B cell (primary cell): ENCODE measurements at regions not wholly inside any gene's neighbourhood (a gene's known extent, or its start where the extent isn't known, plus 50 kb on each side); places are given as distances from the start of the nearest gene placed in this dataset.
"Not testable (repeated sequence)": the region's sequence is repeated elsewhere in the genome, so short reads cannot be mapped to it uniquely, and the experiment has no call there.

Experiments used
- ATAC-seq: fragments of 200-7000 bp; cut with Tn5 transposase; one replicate; pipeline ENCODE4 v1.10.0; 2021; ENCODE audit warnings: low read depth, mild to moderate bottlenecking, moderate number of reproducible peaks, moderate library complexity
- CTCF ChIA-PET: fragments of 350-600 bp; sonication (Branson Sonifier 250); formaldehyde crosslinking; loops from one replicate; lab custom pipeline; 2021; ENCODE audit warnings: antibody characterized with exemption, inconsistent platforms; lab: Charles Lee
- POLR2A ChIA-PET: fragments of 350-600 bp; sonication (Branson Sonifier 250); formaldehyde crosslinking; loops from one replicate; lab custom pipeline; 2021; ENCODE audit warnings: antibody characterized with exemption; lab: Charles Lee
- DNase-seq: peaks from one replicate; pipeline ENCODE4 v3.0.0; 2013
- H2AFZ ChIP-seq: 2 replicates; pipeline ENCODE4 v1.6.1; 2012; ENCODE audit warnings: mild to moderate bottlenecking, low read depth, low read length; ENCODE audit not compliant: insufficient read depth, poor library complexity, severe bottlenecking
- H3K27ac ChIP-seq, 2 donors: 1 replicate in 1 of 2; 2 replicates in 1 of 2; pipeline ENCODE4 v1.5.1; 2012 to 2013; ENCODE audit warnings: low read length in 2 of 2, mild to moderate bottlenecking in 2 of 2, moderate library complexity in 1 of 2
- H3K27me3 ChIP-seq, 4 experiments: fragments of 200-600 bp in 1 of 4; sonication (generic) in 1 of 4; replicated peaks in 1 of 4; 1 replicate in 2 of 4; 2 replicates in 2 of 4; pipeline versions ENCODE4 v1.6.1 to v1.7.0; 2013 to 2016; ENCODE audit warnings: low read length in 3 of 4, mild to moderate bottlenecking in 2 of 4, mixed read lengths in 1 of 4, moderate library complexity in 1 of 4; ENCODE audit not compliant: insufficient read depth in 4 of 4, control insufficient read depth in 3 of 4; ENCODE audit errors: control extremely low read depth in 1 of 4
- H3K36me3 ChIP-seq, 2 experiments: replicated peaks in 1 of 2; 1 replicate in 1 of 2; 2 replicates in 1 of 2; pipeline versions ENCODE4 v1.6.1 to v1.7.1; 2013; ENCODE audit warnings: low read length in 1 of 2; ENCODE audit not compliant: insufficient read depth in 2 of 2, control insufficient read depth in 1 of 2; ENCODE audit errors: control extremely low read depth in 1 of 2, extremely low read depth in 1 of 2
- H3K4me1 ChIP-seq, 2 donors: fragments of 200-600 bp in 1 of 2; sonication (generic) in 1 of 2; 1 replicate in 1 of 2; 2 replicates in 1 of 2; pipeline versions ENCODE4 v1.5.1 to v1.6.1; 2013 to 2017; ENCODE audit warnings: low read length in 2 of 2; ENCODE audit not compliant: control insufficient read depth in 2 of 2, insufficient read depth in 2 of 2
- H3K4me2 ChIP-seq: replicated peaks from 2 replicates; pipeline ENCODE3; 2012; ENCODE audit warnings: mild to moderate bottlenecking, low read depth, low read length; ENCODE audit not compliant: poor library complexity, severe bottlenecking
- H3K4me3 ChIP-seq, 5 experiments: fragments of 200-600 bp in 1 of 5; sonication (generic) in 1 of 5; 1 replicate in 3 of 5; 2 replicates in 2 of 5; pipeline versions ENCODE4 v1.5.1 to v1.7.0; 2011 to 2016; ENCODE audit warnings: low read length in 4 of 5, mild to moderate bottlenecking in 4 of 5, low read depth in 2 of 5, control low read depth in 1 of 5, moderate library complexity in 1 of 5; ENCODE audit not compliant: insufficient read depth in 1 of 5; ENCODE audit errors: control extremely low read depth in 1 of 5, extremely low read depth in 1 of 5
- H3K79me2 ChIP-seq: fragments of 200-600 bp; sonication (generic); one replicate; pipeline ENCODE4 v1.6.0; 2016; ENCODE audit warnings: low read length; ENCODE audit not compliant: control insufficient read depth, insufficient read depth
- H3K9ac ChIP-seq: fragments of 200-600 bp; sonication (generic); 2 replicates; pipeline ENCODE4 v1.6.1; 2017; ENCODE audit warnings: mild to moderate bottlenecking, low read length, moderate library complexity
- H3K9me3 ChIP-seq, 3 donors: one replicate each; pipeline versions ENCODE4 v1.6.1 to v1.7.1; 2013; ENCODE audit warnings: low read length in 2 of 3; ENCODE audit not compliant: control insufficient read depth in 2 of 3, insufficient read depth in 1 of 3; ENCODE audit errors: control extremely low read depth in 1 of 3
- H4K20me1 ChIP-seq: 2 replicates; pipeline ENCODE4 v1.6.0; 2012; ENCODE audit warnings: mild to moderate bottlenecking, low read length; ENCODE audit not compliant: insufficient read depth, control insufficient read depth, poor library complexity, severe bottlenecking
- H3K27ac Mint-ChIP-seq: one replicate; pipeline ENCODE4 v1.8.0; 2021; ENCODE audit warnings: mixed read lengths
- H3K27me3 Mint-ChIP-seq: one replicate; pipeline ENCODE4 v1.8.0; 2021; ENCODE audit warnings: mixed read lengths
- H3K4me1 Mint-ChIP-seq: one replicate; pipeline ENCODE4 v1.8.0; 2021; ENCODE audit warnings: mixed read lengths
- H3K4me3 Mint-ChIP-seq: one replicate; pipeline ENCODE4 v1.8.0; 2021; ENCODE audit warnings: mixed read lengths
- H3K9me3 Mint-ChIP-seq: one replicate; pipeline ENCODE4 v1.8.0; 2022; ENCODE audit warnings: mixed read lengths; ENCODE audit not compliant: insufficient read depth
- EZH2 ChIP-seq: IDR thresholded peaks from 2 replicates; pipeline ENCODE4 v1.6.1; 2012; ENCODE audit warnings: borderline replicate concordance, low read depth, mild to moderate bottlenecking, moderate library complexity, low read length; ENCODE audit not compliant: insufficient read depth, poor library complexity, severe bottlenecking
- WGBS: methylation state at CpG from one replicate; pipeline ENCODE4 v1.1.5; 2013; ENCODE audit warnings: missing lambda C conversion rate; ENCODE audit not compliant: insufficient coverage; 5-methylcytosine and 5-hydroxymethylcytosine counted together
- intact Hi-C: fragments of 100-400 bp; cut with micrococcal nuclease; formaldehyde crosslinking; loops from one replicate; pipeline ENCODE4 v1.10.0; 2022
- TF ChIP-seq, protein P1 (sequence below): fragments of 200-600 bp; IDR thresholded peaks from one replicate; pipeline ENCODE4 v1.8.0; 2022; ENCODE audit warnings: antibody characterized with exemption, mild to moderate bottlenecking

GRCh38 chr6:141388666-141389065, 744.1 kb upstream of the GJE1 start:
- intact Hi-C loops: no loop called here
- Histone ChIP-seq H2AFZ (no peak overlapping the region), H4K20me1 (no peaks in the 10 kb centered on the region), H3K4me2 (no peak overlapping the region), H3K9me3 (no peaks in the 10 kb centered on the region), H3K27ac (no peak overlapping the region), H3K4me3 (no peak overlapping the region), H3K4me1 (no peaks in the 10 kb centered on the region), H3K79me2 (no peaks in the 10 kb centered on the region), H3K36me3 (no peaks in the 10 kb centered on the region), H3K9ac (no peak overlapping the region), H3K27me3 (no peaks in the 10 kb centered on the region)
- TF ChIP-seq, protein P1, sequence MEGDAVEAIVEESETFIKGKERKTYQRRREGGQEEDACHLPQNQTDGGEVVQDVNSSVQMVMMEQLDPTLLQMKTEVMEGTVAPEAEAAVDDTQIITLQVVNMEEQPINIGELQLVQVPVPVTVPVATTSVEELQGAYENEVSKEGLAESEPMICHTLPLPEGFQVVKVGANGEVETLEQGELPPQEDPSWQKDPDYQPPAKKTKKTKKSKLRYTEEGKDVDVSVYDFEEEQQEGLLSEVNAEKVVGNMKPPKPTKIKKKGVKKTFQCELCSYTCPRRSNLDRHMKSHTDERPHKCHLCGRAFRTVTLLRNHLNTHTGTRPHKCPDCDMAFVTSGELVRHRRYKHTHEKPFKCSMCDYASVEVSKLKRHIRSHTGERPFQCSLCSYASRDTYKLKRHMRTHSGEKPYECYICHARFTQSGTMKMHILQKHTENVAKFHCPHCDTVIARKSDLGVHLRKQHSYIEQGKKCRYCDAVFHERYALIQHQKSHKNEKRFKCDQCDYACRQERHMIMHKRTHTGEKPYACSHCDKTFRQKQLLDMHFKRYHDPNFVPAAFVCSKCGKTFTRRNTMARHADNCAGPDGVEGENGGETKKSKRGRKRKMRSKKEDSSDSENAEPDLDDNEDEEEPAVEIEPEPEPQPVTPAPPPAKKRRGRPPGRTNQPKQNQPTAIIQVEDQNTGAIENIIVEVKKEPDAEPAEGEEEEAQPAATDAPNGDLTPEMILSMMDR: no peak
- TF ChIP-seq EZH2: no peak
- ATAC-seq (no peak), DNase-seq (no peak)
- H3K27me3 Mint-ChIP-seq: peaks cover 3% of the 10 kb centered on the region
- H3K9me3 Mint-ChIP-seq: no peaks in the 10 kb centered on the region
- CTCF ChIA-PET: no interaction called here
- no peak overlapping the region for H3K27ac Mint-ChIP-seq
- peaks cover 4% of the 10 kb centered on the region for H3K4me1 Mint-ChIP-seq
- WGBS: 88% methylated on average over 2 of the region's 3 CpGs
- POLR2A ChIA-PET: no interaction called here
- no peak overlapping the region for H3K4me3 Mint-ChIP-seq

DNA sequence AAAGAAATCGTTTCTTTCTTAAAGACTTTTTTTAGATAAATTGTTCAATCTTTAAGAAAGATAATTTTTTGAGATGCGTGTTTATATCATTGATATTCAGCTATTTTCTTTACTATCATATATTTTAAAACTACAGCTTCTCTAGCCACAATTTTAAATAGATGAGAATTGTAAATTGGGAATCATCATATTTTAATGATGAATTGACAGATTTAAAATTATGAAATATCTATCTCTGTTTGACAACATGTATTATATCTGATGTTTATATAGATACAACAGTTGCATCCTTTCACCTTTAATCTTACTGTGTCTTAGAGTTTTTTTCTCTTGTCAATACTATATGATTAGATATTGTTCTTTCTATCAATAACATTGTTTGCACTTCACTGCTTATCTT, 762.3 kb upstream of the GJE1 start:
- no peak overlapping the region for H2AFZ ChIP-seq
- ChIA-PET CTCF (no interaction called here), POLR2A (no interaction called here)
- Mint-ChIP-seq H3K27me3 (peaks cover 4% of the 10 kb centered on the region), H3K4me3 (no peak overlapping the region), H3K9me3 (peaks cover 2% of the 10 kb centered on the region), H3K4me1 (no peaks in the 10 kb centered on the region), H3K27ac (no peak overlapping the region)
- ATAC-seq (no peak), DNase-seq (no peak)
- no peaks in the 10 kb centered on the region for H3K4me1 ChIP-seq
- H3K4me3 ChIP-seq: no peak overlapping the region
- H3K4me2 ChIP-seq: no peak overlapping the region
- peaks cover 0 to 4% (median 0%) of the 10 kb centered on the region in 4 experiments for H3K27me3 ChIP-seq
- WGBS: no CpG with 5 or more reads among the region's 2 CpGs
- no peaks in the 10 kb centered on the region for H3K79me2 ChIP-seq
- no peak overlapping the region for H3K27ac ChIP-seq
- no peak for TF ChIP-seq EZH2
- TF ChIP-seq, protein P1: no peak
- no peaks in the 10 kb centered on the region for H3K36me3 ChIP-seq
- no peaks in the 10 kb centered on the region for H4K20me1 ChIP-seq
- intact Hi-C loops: no loop called here
- no peaks in the 10 kb centered on the region for H3K9me3 ChIP-seq
- H3K9ac ChIP-seq: no peak overlapping the region

DNA sequence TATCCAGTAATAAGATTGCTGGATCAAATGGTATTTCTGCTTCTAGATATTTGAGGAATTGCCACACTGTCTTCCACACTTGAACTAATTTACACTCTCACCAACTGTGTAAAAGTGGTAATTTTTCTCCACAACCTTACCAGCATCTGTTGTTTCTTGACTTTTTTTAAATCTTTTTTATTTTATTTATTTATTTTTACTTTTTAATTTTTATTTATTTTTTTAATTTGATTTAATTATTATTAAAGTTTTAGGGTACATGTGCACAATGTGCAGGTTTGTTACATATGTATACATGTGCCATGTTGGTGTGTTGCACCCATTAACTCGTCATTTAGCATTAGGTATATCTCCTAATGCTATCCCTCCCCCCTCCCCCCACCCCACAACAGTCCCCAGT, 765.9 kb upstream of the GJE1 start:
- DNase-seq, intact Hi-C loops, H3K27ac ChIP-seq, H3K4me1 ChIP-seq, H3K79me2 ChIP-seq, H4K20me1 ChIP-seq, H3K9me3 Mint-ChIP-seq, H2AFZ ChIP-seq, H3K4me2 ChIP-seq, H3K4me1 Mint-ChIP-seq, H3K27me3 Mint-ChIP-seq, CTCF ChIA-PET, POLR2A ChIA-PET, ATAC-seq, H3K9me3 ChIP-seq, H3K4me3 ChIP-seq, H3K27ac Mint-ChIP-seq, H3K4me3 Mint-ChIP-seq, H3K9ac ChIP-seq, H3K36me3 ChIP-seq, H3K27me3 ChIP-seq: not testable (repeated sequence)
- WGBS: no CpG with 5 or more reads among the region's 1 CpG
